HEK293T (cell line): ENCODE measurements at regions not wholly inside any gene's neighbourhood (a gene's known extent, or its start where the extent isn't known, plus 50 kb on each side); places are given as distances from the start of the nearest gene placed in this dataset.

Experiments used
- CTCF ChIA-PET: fragments of 350-600 bp; formaldehyde crosslinking; extraction: SDS; loops from one replicate; lab custom pipeline; 2021; ENCODE audit warnings: antibody characterized with exemption, inconsistent platforms; lab: Yijun Ruan, JAX
- POLR2A ChIA-PET: fragments of 350-600 bp; formaldehyde crosslinking; extraction: SDS; loops from one replicate; lab custom pipeline; 2020; ENCODE audit warnings: antibody characterized with exemption, inconsistent platforms; lab: Yijun Ruan, JAX
- DNase-seq: peaks from one replicate; pipeline ENCODE4 v3.0.0; 2012; ENCODE audit warnings: mixed read lengths; ENCODE audit errors: extremely low spot score
- ARNT ChIP-seq: fragments of 450-650 bp; IDR thresholded peaks from 2 replicates; pipeline ENCODE4 v1.6.1; 2017; ENCODE audit warnings: mild to moderate bottlenecking
- BHLHE40 ChIP-seq: fragments of 450-650 bp; IDR thresholded peaks from 2 replicates; pipeline ENCODE4 v1.6.1; 2016; ENCODE audit warnings: mild to moderate bottlenecking, moderate library complexity, borderline replicate concordance
- CTBP1 ChIP-seq: fragments of 450-650 bp; IDR thresholded peaks from 2 replicates; pipeline ENCODE4 v1.6.1; 2016; ENCODE audit warnings: borderline replicate concordance
- ELF4 ChIP-seq: fragments of 450-650 bp; IDR thresholded peaks from 2 replicates; pipeline ENCODE4 v1.6.1; 2017; ENCODE audit warnings: antibody characterized with exemption
- FOXA1 ChIP-seq: fragments of 450-650 bp; IDR thresholded peaks from 2 replicates; pipeline ENCODE4 v1.6.1; 2016; ENCODE audit warnings: mild to moderate bottlenecking
- FOXK2 ChIP-seq: fragments of 450-650 bp; IDR thresholded peaks from 2 replicates; pipeline ENCODE4 v1.6.1; 2016; ENCODE audit warnings: mild to moderate bottlenecking
- FOXM1 ChIP-seq: fragments of 450-650 bp; IDR thresholded peaks from 2 replicates; pipeline ENCODE4 v1.6.1; 2017; ENCODE audit warnings: mild to moderate bottlenecking, borderline replicate concordance
- HDGF ChIP-seq: fragments of 450-650 bp; IDR thresholded peaks from 2 replicates; pipeline ENCODE4 v1.6.1; 2017; ENCODE audit warnings: antibody characterized with exemption, borderline replicate concordance
- L3MBTL2 ChIP-seq: fragments of 450-650 bp; conservative IDR thresholded peaks from 2 replicates; pipeline ENCODE4 v1.6.1; 2016; ENCODE audit warnings: mild to moderate bottlenecking
- LEF1 ChIP-seq: fragments of 450-650 bp; IDR thresholded peaks from 2 replicates; pipeline ENCODE4 v1.6.1; 2017; ENCODE audit warnings: mild to moderate bottlenecking, borderline replicate concordance
- NFRKB ChIP-seq: fragments of 450-650 bp; IDR thresholded peaks from 2 replicates; pipeline ENCODE4 v1.6.1; 2016; ENCODE audit warnings: mild to moderate bottlenecking, moderate library complexity
- PKNOX1 ChIP-seq: fragments of 450-650 bp; IDR thresholded peaks from 2 replicates; pipeline ENCODE4 v1.6.1; 2016
- SP1 ChIP-seq: fragments of 450-650 bp; IDR thresholded peaks from 2 replicates; pipeline ENCODE4 v1.6.1; 2017
- SUZ12 ChIP-seq: fragments of 450-650 bp; IDR thresholded peaks from 2 replicates; pipeline ENCODE4 v1.6.1; 2016; ENCODE audit warnings: mild to moderate bottlenecking
- TARDBP ChIP-seq: fragments of 450-650 bp; IDR thresholded peaks from 2 replicates; pipeline ENCODE4 v1.6.1; 2016
- ZNF384 ChIP-seq: fragments of 450-650 bp; IDR thresholded peaks from 2 replicates; pipeline ENCODE4 v1.6.1; 2016

- POLR2A ChIA-PET, result no interaction called here
- no peak for DNase-seq
- TF ChIP-seq FOXM1 (no peak), SUZ12 (no peak), FOXK2 (no peak), TARDBP (no peak), PKNOX1 (no peak), L3MBTL2 (no peak), SP1 (no peak), FOXA1 (no peak), ELF4 (no peak), CTBP1 (no peak), ZNF384 (no peak), NFRKB (no peak), ARNT (no peak), BHLHE40 (no peak), HDGF (no peak)
- CTCF ChIA-PET, result no interaction called here
Observed at GRCh38 chr4:95984081-95984480, 144.2 kb downstream of the PDHA2 start.

GRCh38 chr4:95985051-95985450 lies 145.2 kb downstream of the PDHA2 start:
- POLR2A ChIA-PET, result no interaction called here
- CTCF ChIA-PET, result no interaction called here
- TF ChIP-seq TARDBP (no peak), FOXM1 (no peak), FOXA1 (no peak), LEF1 (no peak)
- no peak for DNase-seq

- CTCF ChIA-PET, result no interaction called here
- TF ChIP-seq ZNF384 (no peak), SP1 (no peak), ELF4 (no peak), NFRKB (no peak), FOXK2 (no peak), L3MBTL2 (no peak), HDGF (no peak), SUZ12 (no peak), CTBP1 (no peak), LEF1 (no peak), FOXA1 (no peak), ARNT (no peak), BHLHE40 (no peak), FOXM1 (no peak), TARDBP (no peak), PKNOX1 (no peak)
- no peak for DNase-seq
- POLR2A ChIA-PET, result no interaction called here
Observed at GRCh38 chr4:95985791-95986550, 146.1 kb downstream of the PDHA2 start.

- ChIA-PET POLR2A (no interaction called here), CTCF (no interaction called here)
- no peak for DNase-seq
- TF ChIP-seq LEF1 (no peak), BHLHE40 (no peak), PKNOX1 (no peak), L3MBTL2 (no peak), NFRKB (no peak)
Observed at GRCh38 chr4:95987851-95988250, 148.0 kb downstream of the PDHA2 start.

- DNase-seq, result no peak
- POLR2A ChIA-PET, result no interaction called here
- CTCF ChIA-PET, result no interaction called here
- TF ChIP-seq FOXA1 (no peak), FOXK2 (no peak), ELF4 (no peak), ZNF384 (no peak), SP1 (no peak), NFRKB (no peak), FOXM1 (no peak), L3MBTL2 (no peak)
Observed at GRCh38 chr4:95998311-95998710, 158.4 kb downstream of the PDHA2 start.

- ChIA-PET CTCF (no interaction called here), POLR2A (no interaction called here)
- TF ChIP-seq PKNOX1, result no peak
- TF ChIP-seq FOXM1, result no peak
- no peak for TF ChIP-seq LEF1
- no peak for TF ChIP-seq SUZ12
- no peak for TF ChIP-seq FOXA1
- no peak for TF ChIP-seq CTBP1
- TF ChIP-seq BHLHE40, result no peak
- TF ChIP-seq ELF4, result no peak
- no peak for TF ChIP-seq NFRKB
- no peak for TF ChIP-seq SP1
- TF ChIP-seq ZNF384, result no peak
- no peak for TF ChIP-seq ARNT
- TF ChIP-seq L3MBTL2, result no peak
- no peak for TF ChIP-seq FOXK2
- no peak for TF ChIP-seq HDGF
- TF ChIP-seq TARDBP, result no peak
- DNase-seq, result no peak
Observed at GRCh38 chr4:96003951-96004740, 164.3 kb downstream of the PDHA2 start.
